ENCODE measurements at regions not wholly inside any gene's neighbourhood (a gene's known extent, or its start where the extent isn't known, plus 50 kb on each side); places are given as distances from the start of the nearest gene placed in this dataset.
"Not testable (repeated sequence)": the region's sequence is repeated elsewhere in the genome, so short reads cannot be mapped to it uniquely, and the experiment has no call there.

DNA sequence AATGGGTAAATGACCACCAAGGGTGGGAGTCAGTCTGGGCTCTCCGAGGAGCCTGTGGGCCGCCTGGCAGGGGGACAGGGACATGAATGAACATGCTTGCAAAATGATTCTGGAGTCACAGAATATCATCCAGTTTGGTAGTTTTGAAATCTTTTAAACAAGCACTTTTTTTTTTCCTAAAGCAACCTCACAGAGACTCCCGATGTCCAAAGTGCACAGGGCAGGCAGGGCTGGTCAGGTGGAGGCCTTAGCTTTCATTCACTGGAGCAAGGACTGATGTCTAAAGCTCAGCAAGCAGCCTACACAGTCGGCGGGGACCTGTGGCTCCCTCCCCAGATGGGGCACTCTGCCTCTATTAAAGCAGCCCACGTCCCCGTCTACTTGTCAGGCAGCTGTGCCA lies 402.9 kb downstream of the PPP1R2C start:
- Mint-ChIP-seq H3K27ac (no peak overlapping the region), H3K36me3 (no peaks in the 10 kb centered on the region), H3K27me3 (ENCODE audit: low read depth) (no peaks in the 10 kb centered on the region), H3K4me3 (no peak overlapping the region), H3K4me1 (no peaks in the 10 kb centered on the region), H3K9me3 (no peaks in the 10 kb centered on the region)
- no peak for DNase-seq (ENCODE audit: low spot score)
- POLR2A ChIA-PET, result no interaction called here
- TF ChIP-seq GABPB1 (CRISPR knock-in tag; IDR thresholded peaks at IDR 0.05) (no peak), OVOL2 (CRISPR knock-in tag; IDR thresholded peaks at IDR 0.05; ENCODE audit: borderline replicate concordance) (no peak), TCF7 (CRISPR knock-in tag; IDR thresholded peaks at IDR 0.05; ENCODE audit: low read depth) (no peak), ZNF121 (CRISPR knock-in tag; IDR thresholded peaks at IDR 0.05) (no peak), NFE2L1 (CRISPR knock-in tag; IDR thresholded peaks at IDR 0.05) (no peak), SOX15 (CRISPR knock-in tag; IDR thresholded peaks at IDR 0.05) (no peak), SP1 (CRISPR knock-in tag; conservative IDR thresholded peaks at IDR 0.05) (no peak), ELF4 (CRISPR knock-in tag; IDR thresholded peaks at IDR 0.05; ENCODE audit: low read depth) (no peak), TEAD4 (CRISPR knock-in tag; IDR thresholded peaks at IDR 0.05) (no peak)
- TF ChIP-seq, protein P1, sequence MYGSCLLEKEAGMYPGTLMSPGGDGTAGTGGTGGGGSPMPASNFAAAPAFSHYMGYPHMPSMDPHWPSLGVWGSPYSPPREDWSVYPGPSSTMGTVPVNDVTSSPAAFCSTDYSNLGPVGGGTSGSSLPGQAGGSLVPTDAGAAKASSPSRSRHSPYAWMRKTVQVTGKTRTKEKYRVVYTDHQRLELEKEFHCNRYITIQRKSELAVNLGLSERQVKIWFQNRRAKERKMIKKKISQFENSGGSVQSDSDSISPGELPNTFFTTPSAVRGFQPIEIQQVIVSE (CRISPR knock-in tag; IDR thresholded peaks at IDR 0.05; ENCODE audit: borderline replicate concordance), result no peak
- TF ChIP-seq, protein P2, sequence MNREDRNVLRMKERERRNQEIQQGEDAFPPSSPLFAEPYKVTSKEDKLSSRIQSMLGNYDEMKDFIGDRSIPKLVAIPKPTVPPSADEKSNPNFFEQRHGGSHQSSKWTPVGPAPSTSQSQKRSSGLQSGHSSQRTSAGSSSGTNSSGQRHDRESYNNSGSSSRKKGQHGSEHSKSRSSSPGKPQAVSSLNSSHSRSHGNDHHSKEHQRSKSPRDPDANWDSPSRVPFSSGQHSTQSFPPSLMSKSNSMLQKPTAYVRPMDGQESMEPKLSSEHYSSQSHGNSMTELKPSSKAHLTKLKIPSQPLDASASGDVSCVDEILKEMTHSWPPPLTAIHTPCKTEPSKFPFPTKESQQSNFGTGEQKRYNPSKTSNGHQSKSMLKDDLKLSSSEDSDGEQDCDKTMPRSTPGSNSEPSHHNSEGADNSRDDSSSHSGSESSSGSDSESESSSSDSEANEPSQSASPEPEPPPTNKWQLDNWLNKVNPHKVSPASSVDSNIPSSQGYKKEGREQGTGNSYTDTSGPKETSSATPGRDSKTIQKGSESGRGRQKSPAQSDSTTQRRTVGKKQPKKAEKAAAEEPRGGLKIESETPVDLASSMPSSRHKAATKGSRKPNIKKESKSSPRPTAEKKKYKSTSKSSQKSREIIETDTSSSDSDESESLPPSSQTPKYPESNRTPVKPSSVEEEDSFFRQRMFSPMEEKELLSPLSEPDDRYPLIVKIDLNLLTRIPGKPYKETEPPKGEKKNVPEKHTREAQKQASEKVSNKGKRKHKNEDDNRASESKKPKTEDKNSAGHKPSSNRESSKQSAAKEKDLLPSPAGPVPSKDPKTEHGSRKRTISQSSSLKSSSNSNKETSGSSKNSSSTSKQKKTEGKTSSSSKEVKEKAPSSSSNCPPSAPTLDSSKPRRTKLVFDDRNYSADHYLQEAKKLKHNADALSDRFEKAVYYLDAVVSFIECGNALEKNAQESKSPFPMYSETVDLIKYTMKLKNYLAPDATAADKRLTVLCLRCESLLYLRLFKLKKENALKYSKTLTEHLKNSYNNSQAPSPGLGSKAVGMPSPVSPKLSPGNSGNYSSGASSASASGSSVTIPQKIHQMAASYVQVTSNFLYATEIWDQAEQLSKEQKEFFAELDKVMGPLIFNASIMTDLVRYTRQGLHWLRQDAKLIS (CRISPR knock-in tag; IDR thresholded peaks at IDR 0.05; ENCODE audit: borderline replicate concordance), result no peak
- TF ChIP-seq, protein P3, sequence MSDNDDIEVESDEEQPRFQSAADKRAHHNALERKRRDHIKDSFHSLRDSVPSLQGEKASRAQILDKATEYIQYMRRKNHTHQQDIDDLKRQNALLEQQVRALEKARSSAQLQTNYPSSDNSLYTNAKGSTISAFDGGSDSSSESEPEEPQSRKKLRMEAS (CRISPR knock-in tag; IDR thresholded peaks at IDR 0.05), result no peak
- TF ChIP-seq, protein P4, sequence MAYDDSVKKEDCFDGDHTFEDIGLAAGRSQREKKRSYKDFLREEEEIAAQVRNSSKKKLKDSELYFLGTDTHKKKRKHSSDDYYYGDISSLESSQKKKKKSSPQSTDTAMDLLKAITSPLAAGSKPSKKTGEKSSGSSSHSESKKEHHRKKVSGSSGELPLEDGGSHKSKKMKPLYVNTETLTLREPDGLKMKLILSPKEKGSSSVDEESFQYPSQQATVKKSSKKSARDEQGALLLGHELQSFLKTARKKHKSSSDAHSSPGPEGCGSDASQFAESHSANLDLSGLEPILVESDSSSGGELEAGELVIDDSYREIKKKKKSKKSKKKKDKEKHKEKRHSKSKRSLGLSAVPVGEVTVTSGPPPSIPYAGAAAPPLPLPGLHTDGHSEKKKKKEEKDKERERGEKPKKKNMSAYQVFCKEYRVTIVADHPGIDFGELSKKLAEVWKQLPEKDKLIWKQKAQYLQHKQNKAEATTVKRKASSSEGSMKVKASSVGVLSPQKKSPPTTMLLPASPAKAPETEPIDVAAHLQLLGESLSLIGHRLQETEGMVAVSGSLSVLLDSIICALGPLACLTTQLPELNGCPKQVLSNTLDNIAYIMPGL (CRISPR knock-in tag; IDR thresholded peaks at IDR 0.05), result no peak
- TF ChIP-seq, protein P5, sequence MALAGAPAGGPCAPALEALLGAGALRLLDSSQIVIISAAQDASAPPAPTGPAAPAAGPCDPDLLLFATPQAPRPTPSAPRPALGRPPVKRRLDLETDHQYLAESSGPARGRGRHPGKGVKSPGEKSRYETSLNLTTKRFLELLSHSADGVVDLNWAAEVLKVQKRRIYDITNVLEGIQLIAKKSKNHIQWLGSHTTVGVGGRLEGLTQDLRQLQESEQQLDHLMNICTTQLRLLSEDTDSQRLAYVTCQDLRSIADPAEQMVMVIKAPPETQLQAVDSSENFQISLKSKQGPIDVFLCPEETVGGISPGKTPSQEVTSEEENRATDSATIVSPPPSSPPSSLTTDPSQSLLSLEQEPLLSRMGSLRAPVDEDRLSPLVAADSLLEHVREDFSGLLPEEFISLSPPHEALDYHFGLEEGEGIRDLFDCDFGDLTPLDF (CRISPR knock-in tag; IDR thresholded peaks at IDR 0.05), result no peak
- no peak for ATAC-seq
- CTCF ChIA-PET, result no interaction called here

DNA sequence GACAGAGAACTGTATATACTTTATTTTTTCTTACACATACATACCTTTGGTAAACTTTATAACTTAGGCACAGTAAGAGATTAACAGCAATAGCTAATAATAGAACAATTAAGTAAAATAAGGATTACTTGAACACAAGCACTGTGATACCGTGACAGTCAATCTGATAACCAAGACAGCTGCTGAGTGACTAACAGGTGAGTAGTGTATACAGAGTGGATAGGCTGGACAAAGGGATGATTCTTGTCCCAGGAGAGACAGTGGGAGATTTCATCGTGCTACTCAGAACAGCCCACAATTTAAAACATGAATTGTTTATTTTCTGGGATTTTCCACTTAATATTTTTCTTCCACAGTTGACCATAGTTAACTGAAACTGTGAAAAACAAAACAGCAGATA lies 411.8 kb downstream of the PPP1R2C start:
- ATAC-seq (no peak), DNase-seq (ENCODE audit: low spot score) (no peak)
- no peak overlapping the region for H3K4me3 Mint-ChIP-seq
- CTCF ChIA-PET, result no interaction called here
- no peaks in the 10 kb centered on the region; the same call in 1 of the 2 replicates for H3K9me3 Mint-ChIP-seq
- POLR2A ChIA-PET, result no interaction called here
- no peaks in the 10 kb centered on the region for H3K27me3 Mint-ChIP-seq (ENCODE audit: low read depth)
- TF ChIP-seq CREB1 (CRISPR knock-in tag; IDR thresholded peaks at IDR 0.05), result no peak
- no peaks in the 10 kb centered on the region for H3K36me3 Mint-ChIP-seq
- peaks cover 8% of the 10 kb centered on the region; the same call in 1 of the 2 replicates for H3K4me1 Mint-ChIP-seq
- H3K27ac Mint-ChIP-seq, result no peak overlapping the region

DNA sequence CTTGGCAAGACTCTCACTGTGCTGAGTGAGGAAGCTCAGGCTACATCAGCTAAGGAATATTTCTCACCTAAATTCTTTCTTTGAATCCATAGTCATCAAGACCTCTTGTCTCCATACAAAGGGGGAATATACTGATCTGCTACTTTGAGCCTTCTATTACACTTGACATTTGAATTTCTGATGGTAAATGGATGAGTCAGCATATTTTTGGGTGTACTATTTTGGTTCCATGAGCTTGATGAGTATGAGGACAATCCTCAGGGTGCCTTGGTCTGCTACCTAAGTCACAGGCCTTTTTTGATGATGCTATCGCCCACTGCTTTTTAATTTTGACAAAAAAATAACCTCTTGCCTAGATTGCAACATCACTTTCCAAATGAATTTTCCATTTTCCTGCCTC lies 415.7 kb downstream of the PPP1R2C start:
- H3K9me3 Mint-ChIP-seq, result no peaks in the 10 kb centered on the region; the same call in 1 of the 2 replicates
- DNase-seq (ENCODE audit: low spot score) (no peak), ATAC-seq (no peak)
- no peaks in the 10 kb centered on the region for H3K27me3 Mint-ChIP-seq (ENCODE audit: low read depth)
- no peaks in the 10 kb centered on the region for H3K36me3 Mint-ChIP-seq
- H3K4me3 Mint-ChIP-seq, result no peak overlapping the region
- TF ChIP-seq FOXP1 (CRISPR knock-in tag; IDR thresholded peaks at IDR 0.05; ENCODE audit: borderline replicate concordance), result no peak
- no peak for TF ChIP-seq FOXK1 (CRISPR knock-in tag; IDR thresholded peaks at IDR 0.05)
- TF ChIP-seq ZBTB21 (CRISPR knock-in tag; IDR thresholded peaks at IDR 0.05; ENCODE audit: borderline replicate concordance), result no peak
- no peak for TF ChIP-seq ZNF671 (CRISPR knock-in tag; IDR thresholded peaks at IDR 0.05)
- no peak for TF ChIP-seq CBFB (CRISPR knock-in tag; IDR thresholded peaks at IDR 0.05; ENCODE audit: low read depth)
- no peak for TF ChIP-seq NFE2L1 (CRISPR knock-in tag; IDR thresholded peaks at IDR 0.05)
- ChIA-PET CTCF (no interaction called here), POLR2A (no interaction called here)
- H3K27ac Mint-ChIP-seq, result no peak overlapping the region
- peaks cover 6% of the 10 kb centered on the region; the same call in 1 of the 2 replicates for H3K4me1 Mint-ChIP-seq

DNA sequence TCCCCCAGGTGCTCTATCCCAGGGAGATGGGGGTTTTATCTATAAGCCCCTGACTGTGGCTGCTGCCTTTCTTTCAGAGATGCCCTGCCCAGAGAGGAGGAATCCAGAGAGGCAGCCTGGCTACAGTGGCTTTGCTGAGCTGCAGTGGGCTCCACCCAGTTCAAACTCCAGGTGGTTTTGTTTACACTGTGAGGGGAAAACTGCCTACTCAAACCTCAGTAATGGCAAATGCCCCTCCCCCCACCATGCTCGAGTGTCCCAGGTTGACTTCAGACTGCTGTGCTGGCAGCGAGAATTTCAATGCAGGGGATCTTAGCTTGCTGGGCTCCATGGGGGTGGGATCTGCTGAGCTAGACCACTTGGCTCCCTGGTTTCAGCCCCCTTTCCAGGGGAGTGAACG lies 419.6 kb upstream of the CASK start:
- H3K4me1 Mint-ChIP-seq; POLR2A ChIA-PET; ATAC-seq; H3K27ac Mint-ChIP-seq; DNase-seq (ENCODE audit: low spot score); H3K36me3 Mint-ChIP-seq; H3K4me3 Mint-ChIP-seq; H3K27me3 Mint-ChIP-seq (ENCODE audit: low read depth): not testable (repeated sequence)
- CTCF ChIA-PET, result interaction anchor here (0.9 kb wide), 1 partner anchor 562 kb away, joined by 3 read pairs; no protein-coding TSS in a partner anchor
- peaks cover 13% of the 10 kb centered on the region for H3K9me3 Mint-ChIP-seq

Measured in WTC11 (cell line).